ENCODE measurements at regions not wholly inside any gene's neighbourhood (a gene's known extent, or its start where the extent isn't known, plus 50 kb on each side); places are given as distances from the start of the nearest gene placed in this dataset.

DNA sequence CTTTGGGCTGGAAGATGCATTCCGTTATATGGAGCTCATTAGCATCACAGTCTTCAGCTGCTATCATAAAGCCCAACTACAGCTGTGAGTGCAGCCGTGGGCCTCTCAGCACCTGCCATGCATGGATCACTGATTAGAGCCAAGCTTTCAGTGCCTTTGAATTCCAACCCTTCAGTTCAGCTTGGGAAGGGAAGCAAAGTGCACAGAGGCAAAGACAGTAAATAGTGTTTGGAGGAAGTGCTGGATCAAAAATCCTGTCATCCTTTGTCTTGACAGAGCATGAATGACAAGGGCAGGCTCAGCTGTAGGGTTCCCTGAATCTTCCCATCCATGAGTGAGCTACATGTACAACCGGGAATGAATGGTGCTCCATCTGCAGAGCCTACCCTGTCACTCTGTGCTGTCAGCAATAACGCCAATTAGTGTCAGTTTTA is 153.7 kb downstream of the DNAJB9 start:
- TF ChIP-seq, protein P1, sequence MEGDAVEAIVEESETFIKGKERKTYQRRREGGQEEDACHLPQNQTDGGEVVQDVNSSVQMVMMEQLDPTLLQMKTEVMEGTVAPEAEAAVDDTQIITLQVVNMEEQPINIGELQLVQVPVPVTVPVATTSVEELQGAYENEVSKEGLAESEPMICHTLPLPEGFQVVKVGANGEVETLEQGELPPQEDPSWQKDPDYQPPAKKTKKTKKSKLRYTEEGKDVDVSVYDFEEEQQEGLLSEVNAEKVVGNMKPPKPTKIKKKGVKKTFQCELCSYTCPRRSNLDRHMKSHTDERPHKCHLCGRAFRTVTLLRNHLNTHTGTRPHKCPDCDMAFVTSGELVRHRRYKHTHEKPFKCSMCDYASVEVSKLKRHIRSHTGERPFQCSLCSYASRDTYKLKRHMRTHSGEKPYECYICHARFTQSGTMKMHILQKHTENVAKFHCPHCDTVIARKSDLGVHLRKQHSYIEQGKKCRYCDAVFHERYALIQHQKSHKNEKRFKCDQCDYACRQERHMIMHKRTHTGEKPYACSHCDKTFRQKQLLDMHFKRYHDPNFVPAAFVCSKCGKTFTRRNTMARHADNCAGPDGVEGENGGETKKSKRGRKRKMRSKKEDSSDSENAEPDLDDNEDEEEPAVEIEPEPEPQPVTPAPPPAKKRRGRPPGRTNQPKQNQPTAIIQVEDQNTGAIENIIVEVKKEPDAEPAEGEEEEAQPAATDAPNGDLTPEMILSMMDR (IDR thresholded peaks at IDR 0.05) = no peak
- TF ChIP-seq POLR2A (IDR thresholded peaks at IDR 0.05) = no peak

Data from thyroid gland (tissue), 4 donors.